Ovary (tissue), 7 donors: ENCODE measurements at regions not wholly inside any gene's neighbourhood (a gene's known extent, or its start where the extent isn't known, plus 50 kb on each side); places are given as distances from the start of the nearest gene placed in this dataset.

Experiments
- DNase-seq, 5 donors: peaks; one replicate each; pipeline ENCODE4 v3.0.0-alpha.2; 2019 to 2020
- H3K27ac ChIP-seq, 2 donors: fragments of 200-600 bp; one replicate each; pipeline versions ENCODE4 v1.5.1 to v1.8.0; 2019 to 2022
- H3K27me3 ChIP-seq: fragments of 200-600 bp; one replicate; pipeline ENCODE4 v1.8.0; 2022
- H3K36me3 ChIP-seq: fragments of 200-600 bp; sonication (generic); one replicate; pipeline ENCODE4 v1.5.1; 2019
- H3K4me1 ChIP-seq: one replicate; pipeline ENCODE4 v1.8.1; 2013; ENCODE audit warnings: mild to moderate bottlenecking, moderate library complexity; ENCODE audit not compliant: insufficient read depth
- H3K4me3 ChIP-seq: fragments of 200-600 bp; sonication (generic); one replicate; pipeline ENCODE4 v1.5.1; 2017
- H3K9me3 ChIP-seq, 2 donors: fragments of 200-600 bp in 1 of 2; sonication (generic) in 1 of 2; one replicate each; pipeline versions ENCODE4 v1.5.1 to v1.8.1; 2013 to 2019; ENCODE audit warnings: mild to moderate bottlenecking in 1 of 2, moderate library complexity in 1 of 2
- EP300 ChIP-seq: sonication (generic); formaldehyde crosslinking; IDR thresholded peaks from one replicate; pipeline ENCODE4 v1.6.1; 2017; ENCODE audit warnings: antibody characterized with exemption
- POLR2A ChIP-seq: fragments of 450-650 bp; IDR thresholded peaks from one replicate; pipeline ENCODE4 v1.6.1; 2017; ENCODE audit warnings: antibody characterized with exemption, mild to moderate bottlenecking, moderate library complexity
- WGBS, 3 donors: extraction: QIAGEN DNeasy Blood & Tissue Kit in 1 of 3; methylation state at CpG; one replicate each; pipeline versions ENCODE4 v1.1.5 to v1.1.7; 2013 to 2017; 5-methylcytosine and 5-hydroxymethylcytosine counted together
- intact Hi-C, 4 donors: fragments of 100-400 bp; cut with DNase I; formaldehyde crosslinking; loops; one replicate each; pipeline versions ENCODE4 v1.11.0 to v1.15.1; 2022 to 2023
- TF ChIP-seq, protein P1 (sequence below), 3 donors: fragments of 450-650 bp in 2 of 3; fragments of 200-600 bp in 1 of 3; IDR thresholded peaks; one replicate each; pipeline versions ENCODE4 v1.5.1 to v1.8.0; 2016 to 2022; ENCODE audit warnings: antibody characterized with exemption in 3 of 3, mild to moderate bottlenecking in 1 of 3
- donor health status: DM: no; HTN: no; CAD: no; lungs with moderate emphysema.
- donor health status: DM: no; HTN: no; CAD: no.
- donor health status: Bipolar disorder and iron deficiency.
- donor health status: DM: no; HTN: no; CAD: no.
- donor health status: DM: yes; HTN: yes; CAD: no.

DNA sequence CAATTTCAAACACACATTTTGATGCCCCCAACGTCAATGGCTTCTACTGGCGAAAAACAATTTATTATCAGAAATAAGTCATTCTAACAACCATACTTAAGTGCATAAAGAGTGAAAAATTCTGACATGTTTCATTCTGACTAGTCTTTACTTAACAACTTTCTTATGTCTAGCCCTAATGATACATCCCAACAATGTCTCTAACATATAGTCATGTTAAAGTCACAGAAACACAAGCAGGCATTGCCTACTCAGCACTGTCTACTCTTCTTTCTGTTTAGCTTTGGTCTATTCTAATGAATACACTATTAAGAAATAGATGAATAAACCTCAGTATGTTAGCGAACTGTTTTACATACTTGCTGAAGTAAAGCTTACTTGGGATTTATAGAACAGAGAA lies 105.8 kb upstream of the DUSP10 start:
- H3K9me3 ChIP-seq, result no peaks in the 10 kb centered on the region
- 90 to 95% (median 93%) methylated on average over 3 of the region's 3 CpGs for WGBS, 3 donors

DNA sequence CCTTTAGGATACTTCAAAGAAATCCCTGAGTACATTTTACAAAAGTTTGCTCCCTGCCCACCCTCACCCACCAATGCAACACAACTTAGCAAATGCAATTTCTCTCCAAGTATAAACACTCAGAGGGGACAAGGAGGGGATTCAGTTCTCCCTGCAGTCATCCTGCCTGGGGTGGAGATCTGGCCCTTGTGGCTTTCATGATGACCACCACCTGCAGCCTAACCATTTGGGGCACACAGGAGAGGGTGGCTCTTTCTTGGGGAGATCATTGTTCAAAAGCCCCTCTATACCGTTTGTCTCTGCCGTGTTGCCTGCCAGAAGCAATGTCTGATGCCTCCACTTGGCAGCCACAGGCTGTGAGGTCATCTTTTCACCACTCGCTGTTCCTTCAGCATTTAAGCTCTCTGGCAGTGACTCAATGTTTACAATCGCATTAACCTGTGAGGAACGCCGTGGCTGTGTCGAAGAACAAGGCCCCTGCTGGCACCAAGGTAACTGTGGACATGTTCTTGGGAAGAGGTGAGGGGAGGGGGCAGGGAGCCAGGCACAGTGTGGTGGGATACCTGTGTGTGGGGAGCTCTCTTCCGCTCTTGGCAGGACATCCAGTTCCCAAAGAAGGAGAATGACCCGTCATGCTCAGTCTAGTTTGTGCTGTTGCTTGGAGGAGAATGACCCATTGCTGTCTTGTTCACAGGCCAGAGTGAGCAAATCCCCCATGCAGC lies 103.9 kb upstream of the DUSP10 start:
- no peaks in the 10 kb centered on the region for H3K9me3 ChIP-seq
- no peak overlapping the region for H3K27ac ChIP-seq
- no peak overlapping the region for H3K4me3 ChIP-seq
- WGBS, 3 donors, result 63 to 70% (median 64%) methylated on average over 9 of the region's 9 CpGs
- intact Hi-C loops, result no loop called here
- TF ChIP-seq POLR2A (no peak), EP300 (no peak)
- TF ChIP-seq, protein P1, sequence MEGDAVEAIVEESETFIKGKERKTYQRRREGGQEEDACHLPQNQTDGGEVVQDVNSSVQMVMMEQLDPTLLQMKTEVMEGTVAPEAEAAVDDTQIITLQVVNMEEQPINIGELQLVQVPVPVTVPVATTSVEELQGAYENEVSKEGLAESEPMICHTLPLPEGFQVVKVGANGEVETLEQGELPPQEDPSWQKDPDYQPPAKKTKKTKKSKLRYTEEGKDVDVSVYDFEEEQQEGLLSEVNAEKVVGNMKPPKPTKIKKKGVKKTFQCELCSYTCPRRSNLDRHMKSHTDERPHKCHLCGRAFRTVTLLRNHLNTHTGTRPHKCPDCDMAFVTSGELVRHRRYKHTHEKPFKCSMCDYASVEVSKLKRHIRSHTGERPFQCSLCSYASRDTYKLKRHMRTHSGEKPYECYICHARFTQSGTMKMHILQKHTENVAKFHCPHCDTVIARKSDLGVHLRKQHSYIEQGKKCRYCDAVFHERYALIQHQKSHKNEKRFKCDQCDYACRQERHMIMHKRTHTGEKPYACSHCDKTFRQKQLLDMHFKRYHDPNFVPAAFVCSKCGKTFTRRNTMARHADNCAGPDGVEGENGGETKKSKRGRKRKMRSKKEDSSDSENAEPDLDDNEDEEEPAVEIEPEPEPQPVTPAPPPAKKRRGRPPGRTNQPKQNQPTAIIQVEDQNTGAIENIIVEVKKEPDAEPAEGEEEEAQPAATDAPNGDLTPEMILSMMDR (IDR thresholded peaks at IDR 0.05), result no peak
- no peaks in the 10 kb centered on the region for H3K27me3 ChIP-seq
- H3K36me3 ChIP-seq, result no peaks in the 10 kb centered on the region
- H3K4me1 ChIP-seq, result no peaks in the 10 kb centered on the region
- DNase-seq, result no peak

More for the DNA sequence above, 105.8 kb upstream of the DUSP10 start:
- no peaks in the 10 kb centered on the region for H3K4me1 ChIP-seq
- TF ChIP-seq POLR2A, result no peak
- TF ChIP-seq, protein P1 (IDR thresholded peaks at IDR 0.05), result no peak
- no peak for TF ChIP-seq EP300
- no peaks in the 10 kb centered on the region for H3K27me3 ChIP-seq
- no peak overlapping the region for H3K4me3 ChIP-seq
- no peaks in the 10 kb centered on the region for H3K36me3 ChIP-seq
- intact Hi-C loops, result no loop called here
- no peak overlapping the region for H3K27ac ChIP-seq
- no peak for DNase-seq

GRCh38 chr1:221841983-221842335 lies 100.1 kb upstream of the DUSP10 start:
- Histone ChIP-seq H3K4me3 (no peak overlapping the region), H3K27me3 (no peaks in the 10 kb centered on the region), H3K4me1 (no peaks in the 10 kb centered on the region), H3K27ac (no peak overlapping the region), H3K36me3 (no peaks in the 10 kb centered on the region), H3K9me3 (no peaks in the 10 kb centered on the region)
- no peak for DNase-seq
- intact Hi-C loops, result no loop called here
- TF ChIP-seq EP300 (no peak), POLR2A (no peak)
- TF ChIP-seq, protein P1 (IDR thresholded peaks at IDR 0.05), result no peak

GRCh38 chr1:221841251-221841982 lies 99.5 kb upstream of the DUSP10 start:
- H3K27ac ChIP-seq, result no peak overlapping the region
- 69 to 82% (median 78%) methylated on average over 4 of the region's 4 CpGs for WGBS, 3 donors
- no peak overlapping the region for H3K4me3 ChIP-seq
- no peaks in the 10 kb centered on the region for H3K4me1 ChIP-seq
- no peaks in the 10 kb centered on the region for H3K9me3 ChIP-seq
- no peak for DNase-seq
- TF ChIP-seq EP300 (no peak), POLR2A (no peak)
- TF ChIP-seq, protein P1 (IDR thresholded peaks at IDR 0.05), result no peak
- no peaks in the 10 kb centered on the region for H3K36me3 ChIP-seq
- H3K27me3 ChIP-seq, result no peaks in the 10 kb centered on the region
- intact Hi-C loops, result no loop called here
